ENCODE measurements at regions not wholly inside any gene's neighbourhood (a gene's known extent, or its start where the extent isn't known, plus 50 kb on each side); places are given as distances from the start of the nearest gene placed in this dataset.
"Not testable (repeated sequence)": the region's sequence is repeated elsewhere in the genome, so short reads cannot be mapped to it uniquely, and the experiment has no call there.

DNA sequence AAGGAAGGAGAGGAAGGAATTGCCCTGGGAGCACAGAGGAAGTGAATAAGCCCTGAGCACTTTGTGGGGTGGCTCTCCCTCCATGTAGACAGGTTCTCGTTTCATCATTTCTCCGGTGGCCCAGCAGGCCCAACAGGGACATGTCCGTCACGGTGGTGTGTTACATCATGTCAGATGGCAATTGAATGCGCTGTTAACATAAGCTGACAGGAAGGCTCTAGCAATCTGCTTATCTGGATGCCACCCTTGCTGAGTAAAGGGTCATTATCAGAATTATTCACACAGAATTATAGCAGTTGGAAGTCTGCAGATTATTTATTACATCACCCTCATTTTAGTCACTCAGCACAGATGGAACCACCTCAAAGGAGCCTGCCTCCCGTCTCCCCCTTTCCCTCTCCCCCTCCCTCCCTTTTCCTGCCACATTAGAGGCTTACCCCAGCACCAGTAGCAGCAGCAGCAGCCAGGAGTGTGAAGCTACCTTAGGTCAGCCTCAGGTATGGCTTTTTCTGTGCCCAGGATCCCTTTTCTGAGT lies 124.3 kb upstream of the TRIM2 start:
- DNase-seq, result peak in 2 of 6 experiments; percentile 10 to 17

GRCh38 chr4:153081006-153081580 lies 123.2 kb upstream of the TRIM2 start:
- no peak for DNase-seq

GRCh38 chr4:153081693-153082092 lies 122.5 kb upstream of the TRIM2 start:
- no peak for DNase-seq

- DNase-seq, result no peak
Measured at GRCh38 chr4:153082322-153083301, 121.6 kb upstream of the TRIM2 start.

DNA sequence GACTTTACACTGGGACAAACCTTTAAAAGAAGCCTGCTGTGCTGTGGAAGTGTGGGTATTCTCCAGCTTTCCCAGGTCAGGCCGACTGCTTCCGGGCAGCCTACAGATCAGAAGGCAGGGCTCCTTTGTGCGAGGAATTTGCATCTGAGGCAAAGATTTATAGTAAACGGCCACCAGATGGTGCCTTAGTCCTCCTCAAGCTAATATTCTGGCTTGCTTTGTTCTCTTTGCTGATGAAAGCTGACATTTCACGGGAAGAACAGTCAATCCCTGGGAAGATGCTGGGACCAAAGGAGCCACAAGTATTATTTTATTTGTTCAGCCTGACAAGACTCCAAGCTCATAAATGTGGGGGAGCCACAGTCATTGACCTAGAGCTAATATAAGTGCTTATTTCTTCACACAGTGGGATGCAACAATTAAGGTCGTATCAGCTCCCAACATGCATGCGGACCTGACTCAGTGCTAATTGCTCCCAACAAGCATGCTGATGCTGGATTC lies 120.7 kb upstream of the TRIM2 start:
- peak; percentile 12 to 66 (median 28) for DNase-seq

GRCh38 chr4:153084224-153084979 lies 119.8 kb upstream of the TRIM2 start:
- no peak for DNase-seq

GRCh38 chr4:153084980-153085630 lies 119.1 kb upstream of the TRIM2 start:
- DNase-seq, result peak; percentile 59 to 83 (median 68)

- DNase-seq, result no peak
Measured at GRCh38 chr4:153087671-153088194, 116.5 kb upstream of the TRIM2 start.

GRCh38 chr4:153089742-153090141 lies 114.5 kb upstream of the TRIM2 start:
- no peak for DNase-seq

- DNase-seq, result no peak
Measured at GRCh38 chr4:153090181-153090580, 114.1 kb upstream of the TRIM2 start.

GRCh38 chr4:153090670-153091385 lies 113.4 kb upstream of the TRIM2 start:
- DNase-seq, result peak in 2 of 6 experiments; percentile 3 to 9

- no peak for DNase-seq
Measured at GRCh38 chr4:153093396-153093795, 110.8 kb upstream of the TRIM2 start.

DNA sequence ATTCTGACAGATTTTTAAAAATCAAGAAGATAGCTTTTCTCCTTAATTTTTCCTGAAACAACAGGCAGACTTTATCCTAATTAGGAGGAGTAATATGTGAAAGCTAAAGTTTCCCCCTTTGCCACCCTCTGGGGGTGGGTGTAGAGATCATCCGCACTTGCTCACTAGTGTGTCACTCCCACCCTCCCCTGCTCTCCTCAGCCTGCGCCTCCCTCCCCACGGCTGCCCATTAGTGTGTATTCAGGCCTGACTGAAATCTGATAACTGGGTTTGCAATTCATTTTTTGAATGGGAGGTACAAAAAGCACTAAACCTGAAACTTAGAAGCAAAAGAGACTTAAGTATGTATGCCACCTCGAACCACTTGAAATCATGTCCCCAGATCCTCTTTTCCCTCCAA lies 110.4 kb upstream of the TRIM2 start:
- no peak for DNase-seq

- DNase-seq, result no peak
Measured at GRCh38 chr4:153094435-153094834, 109.8 kb upstream of the TRIM2 start.

DNA sequence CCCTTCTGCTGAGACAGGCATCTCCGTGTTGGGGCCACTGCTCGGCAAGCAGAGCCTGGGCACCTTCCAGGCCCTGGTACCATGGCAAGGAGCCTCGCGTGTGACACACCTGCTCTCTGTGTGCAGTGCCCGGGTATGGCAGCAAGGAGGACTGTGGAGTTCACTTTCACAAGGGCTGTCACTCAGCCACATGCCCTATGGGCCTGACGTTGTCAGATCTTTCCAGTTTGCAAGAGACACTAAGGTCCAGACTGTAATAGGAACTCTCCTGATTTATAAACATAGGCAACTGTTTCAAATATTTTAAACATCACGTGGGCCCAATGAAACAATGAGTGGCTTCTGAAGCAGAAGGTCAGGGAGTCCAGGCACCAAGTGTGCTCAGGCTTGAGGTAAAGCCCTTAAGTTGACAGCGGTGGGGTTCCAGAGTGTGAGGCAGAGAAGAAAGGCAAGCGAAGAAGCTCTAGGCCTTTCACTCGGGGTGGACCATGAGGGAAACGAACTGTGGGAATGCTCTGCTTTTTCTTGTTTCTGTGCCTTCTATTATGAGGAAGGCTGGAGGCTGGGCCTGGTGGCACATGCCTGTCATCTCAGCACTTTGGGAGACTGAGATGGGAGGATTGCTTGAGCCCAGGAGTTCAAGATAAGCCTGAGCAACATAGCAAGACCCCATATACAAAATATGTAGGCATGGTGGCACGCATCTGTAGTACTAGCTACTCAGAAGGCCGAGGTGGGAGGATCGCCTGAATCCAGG lies 108.6 kb upstream of the TRIM2 start:
- DNase-seq, result no peak

GRCh38 chr4:153096344-153096743 lies 107.9 kb upstream of the TRIM2 start:
- DNase-seq, result no peak

DNA sequence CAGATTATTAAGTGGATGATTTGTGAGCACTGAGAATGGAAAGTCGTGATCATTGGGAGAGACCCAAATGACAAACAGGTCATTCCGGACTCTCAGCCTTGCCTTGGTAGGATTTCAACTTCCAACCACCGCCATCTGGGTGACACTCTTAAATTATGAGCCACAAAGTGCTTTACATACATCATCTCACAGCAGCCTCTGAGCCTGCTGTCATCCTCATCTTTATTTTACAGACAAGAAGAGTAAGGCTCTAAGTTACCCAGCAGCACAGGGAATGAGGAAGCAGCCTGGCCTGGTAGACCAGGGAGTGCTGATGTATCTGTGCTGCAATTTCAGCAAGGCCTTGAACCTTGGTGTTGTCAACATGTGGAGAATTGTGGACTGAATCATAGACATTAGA lies 105.8 kb upstream of the TRIM2 start:
- DNase-seq, result no peak

GRCh38 chr4:153099391-153100140 lies 104.7 kb upstream of the TRIM2 start:
- no peak for DNase-seq

- DNase-seq, result not testable (repeated sequence)
Measured at GRCh38 chr4:153106736-153107135, 97.5 kb upstream of the TRIM2 start.

DNA sequence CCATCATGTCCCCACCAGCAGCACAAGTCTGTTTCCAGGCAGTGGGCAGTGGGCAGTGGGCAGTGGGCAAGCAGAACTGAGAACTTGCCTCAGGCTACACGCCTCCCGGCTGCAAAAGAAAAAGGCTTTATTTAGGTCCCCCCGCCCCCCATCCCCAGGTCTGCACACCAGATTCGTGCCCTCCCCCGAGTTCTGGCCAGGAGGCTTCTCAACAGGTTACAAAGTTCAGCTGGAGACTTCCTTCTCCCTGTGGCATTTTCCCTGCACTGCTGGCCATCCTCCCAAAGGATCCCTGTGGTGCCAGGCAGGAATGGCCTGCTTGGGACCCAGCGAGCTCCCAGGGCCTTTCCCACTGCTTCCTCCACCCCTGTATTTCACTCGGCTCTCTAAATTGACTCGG lies 97.0 kb upstream of the TRIM2 start:
- DNase-seq, result no peak

All from stimulated activated naive CD4-positive, alpha-beta T cell (primary cell).